Neural cell (in vitro differentiated cells): ENCODE measurements at regions not wholly inside any gene's neighbourhood (a gene's known extent, or its start where the extent isn't known, plus 50 kb on each side); places are given as distances from the start of the nearest gene placed in this dataset.

Experiments
- H2AFZ ChIP-seq: fragments of 200-600, 300-800 bp; sonication (generic), shearing (Covaris generic); 2 replicates; pipeline ENCODE4 v1.6.0; 2014; ENCODE audit warnings: low read depth, mild to moderate bottlenecking, antibody characterized with exemption, low read length, moderate library complexity
- H3F3A ChIP-seq: fragments of 200-600 bp; shearing (Covaris generic); 2 replicates; pipeline ENCODE4 v1.6.1; 2016; ENCODE audit warnings: mild to moderate bottlenecking, moderate library complexity, mixed read lengths, antibody characterized with exemption, low read length; ENCODE audit not compliant: insufficient read depth, poor library complexity, severe bottlenecking
- H3K27ac ChIP-seq: fragments of 200-600, 300-800 bp; sonication (generic), shearing (Covaris generic); 2 replicates; pipeline ENCODE4 v1.5.1; 2014; ENCODE audit warnings: mild to moderate bottlenecking, low read length, moderate library complexity
- H3K27me3 ChIP-seq: fragments of 300-800, 200-600 bp; sonication (generic), shearing (Covaris generic); 2 replicates; pipeline ENCODE4 v1.6.0; 2014; ENCODE audit warnings: mild to moderate bottlenecking, low read depth, low read length, moderate library complexity; ENCODE audit not compliant: insufficient read depth
- H3K36me3 ChIP-seq: fragments of 300-800, 200-600 bp; sonication (generic), shearing (Covaris generic); 2 replicates; pipeline ENCODE4 v1.5.1; 2014; ENCODE audit warnings: mild to moderate bottlenecking, antibody characterized with exemption, low read length, moderate library complexity; ENCODE audit not compliant: insufficient read depth
- H3K4me2 ChIP-seq: fragments of 300-800, 200-600 bp; sonication (generic), shearing (Covaris generic); 2 replicates; pipeline ENCODE4 v1.6.0; 2014; ENCODE audit warnings: mild to moderate bottlenecking, low read length
- H3K4me3 ChIP-seq: fragments of 300-800, 200-600 bp; sonication (generic), shearing (Covaris generic); 2 replicates; pipeline ENCODE4 v1.5.1; 2014; ENCODE audit warnings: mild to moderate bottlenecking, low read length, moderate library complexity
- H3K79me2 ChIP-seq: fragments of 200-600 bp; shearing (Covaris generic); replicated peaks from 2 replicates; pipeline ENCODE4 v1.6.0; 2014; ENCODE audit warnings: mild to moderate bottlenecking, low read length, moderate library complexity; ENCODE audit not compliant: insufficient read depth
- H3K9ac ChIP-seq: fragments of 300-800, 200-600 bp; sonication (generic), shearing (Covaris generic); 2 replicates; pipeline ENCODE4 v1.6.1; 2016; ENCODE audit warnings: mild to moderate bottlenecking, low read length, mixed read lengths
- H3K9me2 ChIP-seq: fragments of 200-600 bp; shearing (Covaris generic); 2 replicates; pipeline ENCODE4 v1.6.1; 2016; ENCODE audit warnings: mild to moderate bottlenecking, low read length, mixed read lengths; ENCODE audit not compliant: insufficient read depth
- H3K9me3 ChIP-seq: fragments of 200-600, 300-800 bp; sonication (generic), shearing (Covaris generic); 2 replicates; pipeline ENCODE4 v1.6.1; 2016; ENCODE audit warnings: mild to moderate bottlenecking, mixed run types, low read length, moderate library complexity, mixed read lengths
- H4K20me1 ChIP-seq: fragments of 200-600 bp; shearing (Covaris generic); 2 replicates; pipeline ENCODE4 v1.6.1; 2016; ENCODE audit warnings: mild to moderate bottlenecking, mixed run types; ENCODE audit not compliant: insufficient read depth
- CTCF ChIP-seq: fragments of 450-650 bp; IDR thresholded peaks from 2 replicates; pipeline ENCODE4 v1.5.1; 2014; ENCODE audit warnings: antibody characterized with exemption, mild to moderate bottlenecking, moderate library complexity; ENCODE audit not compliant: poor library complexity, severe bottlenecking
- EP300 ChIP-seq: fragments of 450-650 bp; conservative IDR thresholded peaks from 2 replicates; pipeline ENCODE4 v1.6.1; 2014; ENCODE audit warnings: antibody characterized with exemption, mild to moderate bottlenecking, moderate library complexity; ENCODE audit not compliant: poor library complexity, severe bottlenecking
- EZH2 ChIP-seq: fragments of 200-600, 300-800 bp; shearing (Covaris generic), sonication (generic); IDR thresholded peaks from 2 replicates; pipeline ENCODE4 v1.6.1; 2014; ENCODE audit warnings: antibody characterized with exemption, low read length, borderline replicate concordance, mild to moderate bottlenecking; ENCODE audit not compliant: insufficient read depth, poor library complexity, severe bottlenecking
- MXI1 ChIP-seq: fragments of 450-650 bp; conservative IDR thresholded peaks from 2 replicates; pipeline ENCODE4 v1.6.1; 2014; ENCODE audit warnings: antibody characterized with exemption, mild to moderate bottlenecking; ENCODE audit not compliant: poor library complexity, severe bottlenecking
- POLR2AphosphoS5 ChIP-seq: IDR thresholded peaks from 2 replicates; pipeline ENCODE4 v1.6.1; 2012
- RAD21 ChIP-seq: fragments of 450-650 bp; conservative IDR thresholded peaks from 2 replicates; pipeline ENCODE4 v1.6.1; 2014; ENCODE audit warnings: antibody characterized with exemption, mild to moderate bottlenecking, moderate library complexity
- SMC3 ChIP-seq: fragments of 450-650 bp; conservative IDR thresholded peaks from 2 replicates; pipeline ENCODE4 v1.6.1; 2014; ENCODE audit warnings: antibody characterized with exemption, mild to moderate bottlenecking, moderate library complexity; ENCODE audit not compliant: poor library complexity
- TAF1 ChIP-seq: IDR thresholded peaks from 2 replicates; pipeline ENCODE4 v1.6.1; 2012; ENCODE audit warnings: low read depth
- TF ChIP-seq, protein P1 (sequence below): IDR thresholded peaks from 2 replicates; pipeline ENCODE4 v1.6.1; 2012; ENCODE audit warnings: borderline replicate concordance

DNA sequence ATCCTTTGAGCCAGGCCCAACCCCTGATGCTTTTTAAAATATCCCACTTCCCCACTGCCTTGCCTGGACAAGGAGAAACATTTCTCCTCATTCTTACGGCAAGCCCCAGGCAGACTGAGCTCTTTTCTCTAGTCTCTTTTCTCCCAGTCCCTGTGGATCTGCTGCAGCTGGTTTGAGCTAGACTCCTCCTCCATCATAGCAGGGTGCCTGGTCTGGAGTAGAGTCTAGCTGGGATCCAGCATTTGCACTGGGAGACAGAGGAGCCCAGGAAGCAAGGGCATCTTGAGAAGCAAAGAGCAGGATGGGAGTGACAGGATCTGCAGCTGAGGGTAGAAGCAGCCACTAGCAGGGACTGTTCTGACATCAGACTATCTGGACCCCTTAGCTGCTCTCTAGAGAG, 562.3 kb upstream of the COBL start:
- Histone ChIP-seq H3F3A (no peaks in the 10 kb centered on the region), H2AFZ (no peak overlapping the region), H3K4me3 (no peak overlapping the region)

DNA sequence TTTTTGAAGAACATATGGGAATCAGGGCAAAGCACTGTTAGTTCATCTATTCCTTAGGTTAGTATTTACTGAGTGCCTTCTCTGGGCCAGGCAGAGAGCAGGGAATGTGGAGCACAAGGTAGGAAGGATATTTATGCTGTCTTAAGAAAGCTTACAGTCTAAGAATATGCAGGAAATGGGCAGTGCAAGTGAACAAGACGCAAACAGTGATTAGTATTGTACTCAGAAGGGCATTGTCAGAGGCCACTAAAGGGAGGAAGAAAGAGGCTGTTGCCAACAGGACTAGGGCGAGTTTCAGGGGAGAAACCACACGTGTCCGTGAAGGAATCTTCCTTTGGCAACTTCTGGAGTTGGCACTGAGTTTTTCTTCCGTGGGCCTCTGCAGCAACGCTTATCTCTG, 552.8 kb upstream of the COBL start:
- Histone ChIP-seq H3K9me3 (no peaks in the 10 kb centered on the region), H3K79me2 (no peaks in the 10 kb centered on the region), H3K27me3 (no peaks in the 10 kb centered on the region), H3F3A (no peaks in the 10 kb centered on the region), H2AFZ (no peak overlapping the region), H3K4me3 (no peak overlapping the region), H4K20me1 (no peaks in the 10 kb centered on the region), H3K36me3 (no peaks in the 10 kb centered on the region), H3K9me2 (no peaks in the 10 kb centered on the region), H3K27ac (no peak overlapping the region), H3K4me2 (no peak overlapping the region), H3K9ac (no peak overlapping the region)
- TF ChIP-seq POLR2AphosphoS5 (no peak), EZH2 (no peak), MXI1 (no peak), CTCF (no peak)

More for the DNA sequence above, 562.3 kb upstream of the COBL start:
- TF ChIP-seq, protein P1, sequence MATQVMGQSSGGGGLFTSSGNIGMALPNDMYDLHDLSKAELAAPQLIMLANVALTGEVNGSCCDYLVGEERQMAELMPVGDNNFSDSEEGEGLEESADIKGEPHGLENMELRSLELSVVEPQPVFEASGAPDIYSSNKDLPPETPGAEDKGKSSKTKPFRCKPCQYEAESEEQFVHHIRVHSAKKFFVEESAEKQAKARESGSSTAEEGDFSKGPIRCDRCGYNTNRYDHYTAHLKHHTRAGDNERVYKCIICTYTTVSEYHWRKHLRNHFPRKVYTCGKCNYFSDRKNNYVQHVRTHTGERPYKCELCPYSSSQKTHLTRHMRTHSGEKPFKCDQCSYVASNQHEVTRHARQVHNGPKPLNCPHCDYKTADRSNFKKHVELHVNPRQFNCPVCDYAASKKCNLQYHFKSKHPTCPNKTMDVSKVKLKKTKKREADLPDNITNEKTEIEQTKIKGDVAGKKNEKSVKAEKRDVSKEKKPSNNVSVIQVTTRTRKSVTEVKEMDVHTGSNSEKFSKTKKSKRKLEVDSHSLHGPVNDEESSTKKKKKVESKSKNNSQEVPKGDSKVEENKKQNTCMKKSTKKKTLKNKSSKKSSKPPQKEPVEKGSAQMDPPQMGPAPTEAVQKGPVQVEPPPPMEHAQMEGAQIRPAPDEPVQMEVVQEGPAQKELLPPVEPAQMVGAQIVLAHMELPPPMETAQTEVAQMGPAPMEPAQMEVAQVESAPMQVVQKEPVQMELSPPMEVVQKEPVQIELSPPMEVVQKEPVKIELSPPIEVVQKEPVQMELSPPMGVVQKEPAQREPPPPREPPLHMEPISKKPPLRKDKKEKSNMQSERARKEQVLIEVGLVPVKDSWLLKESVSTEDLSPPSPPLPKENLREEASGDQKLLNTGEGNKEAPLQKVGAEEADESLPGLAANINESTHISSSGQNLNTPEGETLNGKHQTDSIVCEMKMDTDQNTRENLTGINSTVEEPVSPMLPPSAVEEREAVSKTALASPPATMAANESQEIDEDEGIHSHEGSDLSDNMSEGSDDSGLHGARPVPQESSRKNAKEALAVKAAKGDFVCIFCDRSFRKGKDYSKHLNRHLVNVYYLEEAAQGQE = no peak
- TF ChIP-seq RAD21 (no peak), EZH2 (no peak), SMC3 (no peak)
- H3K27ac ChIP-seq = no peak overlapping the region
- no peaks in the 10 kb centered on the region for H3K9me2 ChIP-seq
- no peak overlapping the region for H3K4me2 ChIP-seq
- no peaks in the 10 kb centered on the region for H3K9me3 ChIP-seq
- H3K27me3 ChIP-seq = no peaks in the 10 kb centered on the region
- no peaks in the 10 kb centered on the region for H3K79me2 ChIP-seq
- H4K20me1 ChIP-seq = no peaks in the 10 kb centered on the region
- H3K9ac ChIP-seq = no peak overlapping the region
- H3K36me3 ChIP-seq = no peaks in the 10 kb centered on the region

DNA sequence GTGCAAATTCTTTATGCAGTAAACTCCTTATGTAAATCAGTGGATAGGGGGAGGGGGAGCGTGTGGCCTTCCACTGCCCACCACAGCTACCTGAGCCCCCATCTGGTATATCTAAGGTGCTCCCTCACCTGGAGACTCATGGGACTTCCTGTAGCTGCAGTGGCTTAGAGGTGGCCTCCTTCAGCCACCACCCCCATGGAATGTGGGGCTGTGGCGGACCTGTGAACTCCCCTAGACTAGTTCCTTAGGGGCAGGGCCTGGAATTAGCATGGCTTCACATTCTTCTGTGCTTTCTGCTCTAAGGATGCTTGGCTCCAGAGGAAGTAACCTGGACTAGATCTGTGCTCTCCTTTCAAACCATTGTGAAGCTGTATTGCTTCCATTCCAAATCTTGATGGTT, 550.5 kb upstream of the COBL start:
- H3K9ac ChIP-seq = no peak overlapping the region
- no peak overlapping the region for H3K4me3 ChIP-seq
- no peaks in the 10 kb centered on the region for H3K9me2 ChIP-seq
- no peaks in the 10 kb centered on the region for H3K27me3 ChIP-seq
- no peaks in the 10 kb centered on the region for H3F3A ChIP-seq
- no peak overlapping the region for H2AFZ ChIP-seq
- no peaks in the 10 kb centered on the region for H3K36me3 ChIP-seq
- TF ChIP-seq EZH2 = no peak
- no peak for TF ChIP-seq CTCF
- no peak for TF ChIP-seq SMC3
- no peak for TF ChIP-seq TAF1
- TF ChIP-seq EP300 = no peak
- TF ChIP-seq POLR2AphosphoS5 = no peak
- TF ChIP-seq, protein P1 = no peak
- no peak for TF ChIP-seq MXI1
- TF ChIP-seq RAD21 = no peak
- no peak overlapping the region for H3K4me2 ChIP-seq
- H3K79me2 ChIP-seq = no peaks in the 10 kb centered on the region
- no peaks in the 10 kb centered on the region for H4K20me1 ChIP-seq
- H3K27ac ChIP-seq = no peak overlapping the region
- H3K9me3 ChIP-seq = no peaks in the 10 kb centered on the region
